ENCODE measurements at regions not wholly inside any gene's neighbourhood (a gene's known extent, or its start where the extent isn't known, plus 50 kb on each side); places are given as distances from the start of the nearest gene placed in this dataset.

- Histone ChIP-seq H3K27ac (ENCODE audit: low read length) (no peak overlapping the region), H3K9ac (ENCODE audit: low read length in 2 of 2) (no peak overlapping the region), H3K4me3 (ENCODE audit: low read length in 2 of 2) (no peak overlapping the region), H3K36me3 (ENCODE audit: control insufficient read depth in 2 of 2, insufficient read depth in 2 of 2, low read length in 2 of 2) (no peaks in the 10 kb centered on the region), H3K4me1 (ENCODE audit: control insufficient read depth, insufficient read depth, low read length) (no peaks in the 10 kb centered on the region), H3K9me3 (ENCODE audit: control insufficient read depth in 2 of 2, low read length in 2 of 2) (peaks cover 0 to 3% of the 10 kb centered on the region in 2 donors), H3K27me3 (ENCODE audit: control insufficient read depth in 1 of 2, insufficient read depth in 2 of 2, low read length in 2 of 2) (no peaks in the 10 kb centered on the region)
Observed at GRCh38 chr16:64507240-64508024, 614.4 kb downstream of the CDH11 start.

- H3K36me3 ChIP-seq (ENCODE audit: control insufficient read depth in 2 of 2, insufficient read depth in 2 of 2, low read length in 2 of 2): no peaks in the 10 kb centered on the region
- H3K9me3 ChIP-seq (ENCODE audit: control insufficient read depth in 2 of 2, low read length in 2 of 2): no peaks in the 10 kb centered on the region
- no peaks in the 10 kb centered on the region for H3K27me3 ChIP-seq (ENCODE audit: control insufficient read depth in 1 of 2, insufficient read depth in 2 of 2, low read length in 2 of 2)
- H3K4me3 ChIP-seq (ENCODE audit: low read length in 2 of 2): no peak overlapping the region
- no peaks in the 10 kb centered on the region for H3K4me1 ChIP-seq (ENCODE audit: control insufficient read depth, insufficient read depth, low read length)
- H3K9ac ChIP-seq (ENCODE audit: low read length in 2 of 2): no peak overlapping the region
- no peak overlapping the region for H3K27ac ChIP-seq (ENCODE audit: low read length)
Observed at GRCh38 chr16:64499211-64499610, 622.7 kb downstream of the CDH11 start.

DNA sequence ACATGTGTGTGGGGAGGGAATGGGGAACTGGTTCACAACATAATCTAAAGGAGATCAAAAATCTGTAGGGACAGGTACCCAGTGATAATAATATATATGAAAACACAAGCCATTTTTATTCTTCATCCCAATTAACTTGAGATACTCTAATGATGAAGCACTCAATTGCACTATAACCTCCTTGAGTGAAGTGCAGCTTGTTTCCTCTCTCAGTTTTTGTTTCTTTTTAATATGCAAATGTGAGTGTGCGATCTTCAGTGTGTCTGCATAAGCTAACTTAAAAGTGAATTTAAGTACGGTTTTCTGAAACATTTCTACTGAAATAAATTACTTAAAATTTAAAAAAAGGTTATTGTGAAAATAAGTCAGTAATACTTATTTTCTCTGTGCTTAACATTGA, 623.5 kb downstream of the CDH11 start:
- H3K4me1 ChIP-seq (ENCODE audit: control insufficient read depth, insufficient read depth, low read length): no peaks in the 10 kb centered on the region
- H3K27ac ChIP-seq (ENCODE audit: low read length): no peak overlapping the region
- no peaks in the 10 kb centered on the region for H3K27me3 ChIP-seq (ENCODE audit: control insufficient read depth in 1 of 2, insufficient read depth in 2 of 2, low read length in 2 of 2)
- no peak overlapping the region for H3K4me3 ChIP-seq (ENCODE audit: low read length in 2 of 2)
- no peak overlapping the region for H3K9ac ChIP-seq (ENCODE audit: low read length in 2 of 2)
- H3K36me3 ChIP-seq (ENCODE audit: control insufficient read depth in 2 of 2, insufficient read depth in 2 of 2, low read length in 2 of 2): no peaks in the 10 kb centered on the region
- H3K9me3 ChIP-seq (ENCODE audit: control insufficient read depth in 2 of 2, low read length in 2 of 2): no peaks in the 10 kb centered on the region

GRCh38 chr16:64493709-64494108, 628.2 kb downstream of the CDH11 start:
- H3K4me3 ChIP-seq (ENCODE audit: low read length in 2 of 2): no peak overlapping the region
- no peaks in the 10 kb centered on the region for H3K27me3 ChIP-seq (ENCODE audit: control insufficient read depth in 1 of 2, insufficient read depth in 2 of 2, low read length in 2 of 2)
- H3K36me3 ChIP-seq (ENCODE audit: control insufficient read depth in 2 of 2, insufficient read depth in 2 of 2, low read length in 2 of 2): no peaks in the 10 kb centered on the region
- H3K9ac ChIP-seq (ENCODE audit: low read length in 2 of 2): no peak overlapping the region
- H3K9me3 ChIP-seq (ENCODE audit: control insufficient read depth in 2 of 2, low read length in 2 of 2): no peaks in the 10 kb centered on the region
- H3K4me1 ChIP-seq (ENCODE audit: control insufficient read depth, insufficient read depth, low read length): no peaks in the 10 kb centered on the region
- H3K27ac ChIP-seq (ENCODE audit: low read length): no peak overlapping the region

DNA sequence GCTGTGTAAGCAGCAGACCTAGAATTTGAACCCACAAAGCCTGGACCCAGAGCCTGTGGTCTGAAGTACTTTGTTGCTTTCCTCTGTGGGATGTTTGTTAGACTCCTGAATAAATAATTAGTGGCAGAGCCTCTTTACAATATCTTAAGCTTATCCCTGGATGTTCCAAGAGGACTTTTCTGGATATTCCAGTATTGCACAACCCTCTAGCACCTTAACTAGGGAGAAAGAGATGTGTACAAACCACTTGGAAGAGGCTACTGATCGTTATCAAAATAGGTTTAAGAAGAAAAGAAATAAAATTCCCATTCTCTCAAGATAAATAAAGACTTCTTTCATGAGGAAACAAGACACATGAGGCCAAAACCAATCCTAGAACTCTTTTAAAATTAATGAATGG, 632.4 kb downstream of the CDH11 start:
- no peaks in the 10 kb centered on the region for H3K27me3 ChIP-seq (ENCODE audit: control insufficient read depth in 1 of 2, insufficient read depth in 2 of 2, low read length in 2 of 2)
- no peaks in the 10 kb centered on the region for H3K4me1 ChIP-seq (ENCODE audit: control insufficient read depth, insufficient read depth, low read length)
- H3K36me3 ChIP-seq (ENCODE audit: control insufficient read depth in 2 of 2, insufficient read depth in 2 of 2, low read length in 2 of 2): no peaks in the 10 kb centered on the region
- no peak overlapping the region for H3K9ac ChIP-seq (ENCODE audit: low read length in 2 of 2)
- H3K27ac ChIP-seq (ENCODE audit: low read length): no peak overlapping the region
- H3K4me3 ChIP-seq (ENCODE audit: low read length in 2 of 2): no peak overlapping the region
- no peaks in the 10 kb centered on the region for H3K9me3 ChIP-seq (ENCODE audit: control insufficient read depth in 2 of 2, low read length in 2 of 2)

GRCh38 chr16:64486561-64486960, 635.3 kb downstream of the CDH11 start:
- no peak overlapping the region for H3K27ac ChIP-seq (ENCODE audit: low read length)
- H3K27me3 ChIP-seq (ENCODE audit: control insufficient read depth in 1 of 2, insufficient read depth in 2 of 2, low read length in 2 of 2): no peaks in the 10 kb centered on the region
- no peaks in the 10 kb centered on the region for H3K9me3 ChIP-seq (ENCODE audit: control insufficient read depth in 2 of 2, low read length in 2 of 2)
- no peaks in the 10 kb centered on the region for H3K36me3 ChIP-seq (ENCODE audit: control insufficient read depth in 2 of 2, insufficient read depth in 2 of 2, low read length in 2 of 2)
- no peak overlapping the region for H3K4me3 ChIP-seq (ENCODE audit: low read length in 2 of 2)
- no peaks in the 10 kb centered on the region for H3K4me1 ChIP-seq (ENCODE audit: control insufficient read depth, insufficient read depth, low read length)
- H3K9ac ChIP-seq (ENCODE audit: low read length in 2 of 2): no peak overlapping the region

GRCh38 chr16:64481497-64481896, 640.4 kb downstream of the CDH11 start:
- Histone ChIP-seq H3K9ac (ENCODE audit: low read length in 2 of 2) (no peak overlapping the region), H3K27me3 (ENCODE audit: control insufficient read depth in 1 of 2, insufficient read depth in 2 of 2, low read length in 2 of 2) (no peaks in the 10 kb centered on the region), H3K27ac (ENCODE audit: low read length) (no peak overlapping the region), H3K36me3 (ENCODE audit: control insufficient read depth in 2 of 2, insufficient read depth in 2 of 2, low read length in 2 of 2) (no peaks in the 10 kb centered on the region), H3K4me1 (ENCODE audit: control insufficient read depth, insufficient read depth, low read length) (peaks cover 4% of the 10 kb centered on the region), H3K4me3 (ENCODE audit: low read length in 2 of 2) (no peak overlapping the region), H3K9me3 (ENCODE audit: control insufficient read depth in 2 of 2, low read length in 2 of 2) (no peaks in the 10 kb centered on the region)

GRCh38 chr16:64478252-64478906, 643.5 kb downstream of the CDH11 start:
- H3K27me3 ChIP-seq (ENCODE audit: control insufficient read depth in 1 of 2, insufficient read depth in 2 of 2, low read length in 2 of 2): no peaks in the 10 kb centered on the region
- H3K9me3 ChIP-seq (ENCODE audit: control insufficient read depth in 2 of 2, low read length in 2 of 2): no peaks in the 10 kb centered on the region
- H3K27ac ChIP-seq (ENCODE audit: low read length): no peak overlapping the region
- H3K36me3 ChIP-seq (ENCODE audit: control insufficient read depth in 2 of 2, insufficient read depth in 2 of 2, low read length in 2 of 2): no peaks in the 10 kb centered on the region
- peaks cover 4% of the 10 kb centered on the region for H3K4me1 ChIP-seq (ENCODE audit: control insufficient read depth, insufficient read depth, low read length)
- H3K4me3 ChIP-seq (ENCODE audit: low read length in 2 of 2): no peak overlapping the region
- no peak overlapping the region for H3K9ac ChIP-seq (ENCODE audit: low read length in 2 of 2)

DNA sequence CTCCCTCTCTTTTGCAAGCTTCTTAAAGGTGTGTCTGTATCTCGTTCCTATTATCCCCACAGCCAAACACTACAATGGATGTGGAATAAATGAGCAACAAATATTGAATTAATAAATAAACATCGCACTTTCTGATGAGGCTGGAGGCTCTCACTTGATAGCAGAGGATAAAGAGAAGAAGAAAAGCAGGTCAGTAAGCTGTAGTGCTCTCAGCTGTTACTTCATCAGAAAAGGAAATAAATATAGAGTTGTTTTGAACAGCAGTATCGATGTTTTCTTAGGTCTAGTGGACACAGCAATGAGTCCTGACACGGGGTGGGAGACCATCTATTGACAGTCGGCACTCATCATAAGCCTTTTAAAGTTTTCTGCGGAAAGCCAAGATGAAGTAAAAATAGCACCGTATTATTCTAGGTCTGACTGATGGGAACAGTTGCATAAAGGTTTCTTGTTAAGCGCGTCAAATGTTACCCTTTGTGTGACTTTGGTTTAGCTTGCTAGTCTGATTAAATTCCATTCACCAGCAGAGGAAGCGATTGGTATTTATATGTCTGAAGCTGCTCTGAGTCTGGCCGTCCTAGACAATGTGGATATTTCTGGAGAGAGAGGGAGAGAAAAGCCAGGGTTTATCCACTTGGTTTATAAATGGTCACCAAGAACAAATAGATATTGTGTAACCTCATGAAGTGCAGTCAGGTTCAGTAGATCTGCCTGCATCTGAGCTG, 646.1 kb downstream of the CDH11 start:
- Histone ChIP-seq H3K27ac (ENCODE audit: low read length) (no peak overlapping the region), H3K27me3 (ENCODE audit: control insufficient read depth in 1 of 2, insufficient read depth in 2 of 2, low read length in 2 of 2) (no peaks in the 10 kb centered on the region), H3K9me3 (ENCODE audit: control insufficient read depth in 2 of 2, low read length in 2 of 2) (no peaks in the 10 kb centered on the region), H3K4me3 (ENCODE audit: low read length in 2 of 2) (no peak overlapping the region), H3K9ac (ENCODE audit: low read length in 2 of 2) (no peak overlapping the region), H3K36me3 (ENCODE audit: control insufficient read depth in 2 of 2, insufficient read depth in 2 of 2, low read length in 2 of 2) (no peaks in the 10 kb centered on the region), H3K4me1 (ENCODE audit: control insufficient read depth, insufficient read depth, low read length) (peaks cover 4% of the 10 kb centered on the region)

DNA sequence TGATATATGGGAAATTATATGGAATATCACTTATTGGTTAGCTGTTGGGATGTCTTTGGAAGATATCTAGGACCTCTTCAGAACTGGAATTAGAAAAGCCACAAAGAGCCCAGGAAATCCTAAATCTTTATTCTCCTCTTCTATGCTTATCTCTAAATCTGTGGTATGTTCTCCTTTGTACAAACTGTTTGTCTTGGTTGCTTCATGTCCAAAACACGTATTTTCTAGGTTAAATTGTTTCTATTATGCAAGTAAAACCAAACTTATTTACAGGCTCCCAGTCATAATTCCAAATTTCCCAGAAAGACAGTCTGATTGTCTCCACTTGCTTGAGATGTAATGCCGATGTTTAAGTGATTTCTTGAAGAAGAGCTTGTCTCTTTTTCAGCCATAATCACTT, 650.9 kb downstream of the CDH11 start:
- no peaks in the 10 kb centered on the region for H3K9me3 ChIP-seq (ENCODE audit: control insufficient read depth in 2 of 2, low read length in 2 of 2)
- no peak overlapping the region for H3K4me3 ChIP-seq (ENCODE audit: low read length in 2 of 2)
- no peaks in the 10 kb centered on the region for H3K27me3 ChIP-seq (ENCODE audit: control insufficient read depth in 1 of 2, insufficient read depth in 2 of 2, low read length in 2 of 2)
- no peaks in the 10 kb centered on the region for H3K36me3 ChIP-seq (ENCODE audit: control insufficient read depth in 2 of 2, insufficient read depth in 2 of 2, low read length in 2 of 2)
- no peaks in the 10 kb centered on the region for H3K4me1 ChIP-seq (ENCODE audit: control insufficient read depth, insufficient read depth, low read length)
- H3K9ac ChIP-seq (ENCODE audit: low read length in 2 of 2): no peak overlapping the region
- H3K27ac ChIP-seq (ENCODE audit: low read length): no peak overlapping the region

All from stomach smooth muscle (tissue), 2 donors.